EL (cell line): ENCODE measurements at regions not wholly inside any gene's neighbourhood (a gene's known extent, or its start where the extent isn't known, plus 50 kb on each side); places are given as distances from the start of the nearest gene placed in this dataset.
"Not testable (repeated sequence)": the region's sequence is repeated elsewhere in the genome, so short reads cannot be mapped to it uniquely, and the experiment has no call there.

Experiments used
- DNase-seq: peaks from one replicate; pipeline ENCODE4 v3.0.0-alpha.2; 2016

- DNase-seq = no peak
Measured at GRCh38 chr9:75545287-75545686, 345.2 kb upstream of the PCSK5 start.

GRCh38 chr9:75548871-75549270, 341.6 kb upstream of the PCSK5 start:
- no peak for DNase-seq

GRCh38 chr9:75551861-75552260, 338.6 kb upstream of the PCSK5 start:
- DNase-seq = no peak

- no peak for DNase-seq
Measured at GRCh38 chr9:75552941-75553340, 337.5 kb upstream of the PCSK5 start.

- not testable (repeated sequence) for DNase-seq
Measured at GRCh38 chr9:75566813-75567212, 323.7 kb upstream of the PCSK5 start.

- no peak for DNase-seq
Measured at GRCh38 chr9:75570538-75570937, 319.9 kb upstream of the PCSK5 start.

GRCh38 chr9:75574569-75574968, 315.9 kb upstream of the PCSK5 start:
- DNase-seq = no peak

- no peak for DNase-seq
Measured at GRCh38 chr9:75582870-75583269, 307.6 kb upstream of the PCSK5 start.

- DNase-seq = no peak
Measured at GRCh38 chr9:75588808-75589207, 301.7 kb upstream of the PCSK5 start.

- DNase-seq = no peak
Measured at GRCh38 chr9:75589497-75589896, 301.0 kb upstream of the PCSK5 start.

- DNase-seq = no peak
Measured at GRCh38 chr9:75591972-75592371, 298.5 kb upstream of the PCSK5 start.

GRCh38 chr9:75592586-75592985, 297.9 kb upstream of the PCSK5 start:
- no peak for DNase-seq

GRCh38 chr9:75593920-75594319, 296.6 kb upstream of the PCSK5 start:
- DNase-seq = no peak

GRCh38 chr9:75599126-75599525, 291.3 kb upstream of the PCSK5 start:
- DNase-seq = no peak

- DNase-seq = no peak
Measured at GRCh38 chr9:75601280-75601679, 289.2 kb upstream of the PCSK5 start.

- DNase-seq = no peak
Measured at GRCh38 chr9:75602060-75602459, 288.4 kb upstream of the PCSK5 start.

- no peak for DNase-seq
Measured at GRCh38 chr9:75604661-75605060, 285.8 kb upstream of the PCSK5 start.

GRCh38 chr9:75607521-75607920, 283.0 kb upstream of the PCSK5 start:
- DNase-seq = no peak

GRCh38 chr9:75609401-75609800, 281.1 kb upstream of the PCSK5 start:
- DNase-seq = no peak

- DNase-seq = no peak
Measured at GRCh38 chr9:75610246-75610645, 280.2 kb upstream of the PCSK5 start.

GRCh38 chr9:75612205-75612604, 278.3 kb upstream of the PCSK5 start:
- no peak for DNase-seq

- no peak for DNase-seq
Measured at GRCh38 chr9:75612754-75613153, 277.7 kb upstream of the PCSK5 start.

GRCh38 chr9:75615284-75615683, 275.2 kb upstream of the PCSK5 start:
- DNase-seq = no peak

- no peak for DNase-seq
Measured at GRCh38 chr9:75616052-75616451, 274.4 kb upstream of the PCSK5 start.

GRCh38 chr9:75616841-75617566, 273.5 kb upstream of the PCSK5 start:
- DNase-seq = no peak
